GM12878 (cell line): ENCODE measurements at regions not wholly inside any gene's neighbourhood (a gene's known extent, or its start where the extent isn't known, plus 50 kb on each side); places are given as distances from the start of the nearest gene placed in this dataset.

ENCODE experiments used
- ATAC-seq: fragments of 200-7000 bp; cut with Tn5 transposase; 3 replicates; pipeline ENCODE4 v1.9.1; 2020; ENCODE audit warnings: mild to moderate bottlenecking, moderate library complexity
- BruUV-seq: library from RNA; stranded (reverse); fragments of 400-500 nt; replicated peaks from 2 replicates; lab custom pipeline; 2021; lab: Mats Ljungman, UMichigan
- CTCF ChIA-PET: fragments of 300-600 bp; sonication (Branson Sonifier 250); formaldehyde crosslinking; extraction: SDS; loops from one replicate; lab custom pipeline; 2021; ENCODE audit warnings: inconsistent platforms; lab: Yijun Ruan, JAX
- POLR2A ChIA-PET: fragments of 350-600 bp; formaldehyde crosslinking; extraction: SDS; loops from one replicate; lab custom pipeline; 2021; ENCODE audit warnings: inconsistent platforms; lab: Charles Lee
- RAD21 ChIA-PET: fragments of 300-600 bp; sonication (Branson Sonifier 250); formaldehyde crosslinking; loops from one replicate; lab custom pipeline; 2023; ENCODE audit warnings: antibody characterized with exemption; ENCODE audit not compliant: unreplicated experiment; lab: Charles Lee
- SMC1A ChIA-PET: fragments of 300-600 bp; sonication (Branson Sonifier 250); formaldehyde crosslinking; loops from one replicate; lab custom pipeline; 2023; ENCODE audit not compliant: unreplicated experiment, uncharacterized antibody; lab: Charles Lee
- DNase-seq: peaks from one replicate; pipeline ENCODE4 v3.0.0-alpha.2; 2011; ENCODE audit warnings: low read depth, low spot score
- FAIRE-seq: peaks from 3 replicates; lab custom pipeline; 2011; peaks lifted over from hg19 to GRCh38; lab: Jason Lieb, UNC
- H2AFZ ChIP-seq: 2 replicates; pipeline ENCODE4 v1.6.0; 2011; ENCODE audit warnings: low read depth, low read length, control low read depth; ENCODE audit not compliant: control insufficient read depth
- H3K27ac ChIP-seq: 2 replicates; pipeline ENCODE4 v1.5.1; 2011; ENCODE audit warnings: control low read depth; ENCODE audit not compliant: control insufficient read depth, insufficient read depth
- H3K27me3 ChIP-seq, 2 experiments: replicated peaks in 1 of 2; 2 replicates each; pipeline versions ENCODE4 v1.6.0 to v1.6.1; 2011; ENCODE audit warnings: low read length in 1 of 2; ENCODE audit not compliant: control insufficient read depth in 2 of 2, insufficient read depth in 2 of 2
- H3K36me3 ChIP-seq, 2 experiments: 2 replicates each; pipeline ENCODE4 v1.5.1; 2011; ENCODE audit warnings: low read length in 1 of 2; ENCODE audit not compliant: control insufficient read depth in 2 of 2, insufficient read depth in 2 of 2
- H3K4me1 ChIP-seq: 2 replicates; pipeline ENCODE4 v1.6.1; 2011; ENCODE audit warnings: mild to moderate bottlenecking, low read length, moderate library complexity, mixed read lengths; ENCODE audit not compliant: control insufficient read depth, insufficient read depth
- H3K4me2 ChIP-seq: 2 replicates; pipeline ENCODE4 v1.6.0; 2011; ENCODE audit warnings: control low read depth; ENCODE audit not compliant: control insufficient read depth, insufficient read depth
- H3K4me3 ChIP-seq: fragments of 200-600 bp; sonication (generic); 2 replicates; pipeline ENCODE4 v1.5.1; 2016
- H3K79me2 ChIP-seq: 2 replicates; pipeline ENCODE4 v1.6.0; 2011; ENCODE audit warnings: low read length; ENCODE audit not compliant: control insufficient read depth, insufficient read depth
- H3K9ac ChIP-seq: 2 replicates; pipeline ENCODE4 v1.8.0; 2011; ENCODE audit warnings: low read length, control low read depth, mixed read lengths; ENCODE audit not compliant: control insufficient read depth, insufficient read depth
- H3K9me3 ChIP-seq: replicated peaks from 3 replicates; pipeline ENCODE4 v1.5.1; 2011; ENCODE audit warnings: mild to moderate bottlenecking, low read length; ENCODE audit not compliant: control insufficient read depth, insufficient read depth
- H4K20me1 ChIP-seq: 2 replicates; pipeline ENCODE4 v1.6.0; 2011; ENCODE audit not compliant: control insufficient read depth, insufficient read depth
- BCL3 ChIP-seq: IDR thresholded peaks from 2 replicates; pipeline ENCODE4 v1.6.1; 2011; ENCODE audit warnings: borderline replicate concordance, low read depth, mild to moderate bottlenecking, moderate library complexity, low read length; ENCODE audit not compliant: insufficient read depth, poor library complexity, severe bottlenecking
- CEBPB ChIP-seq, 2 experiments: fragments of 150-350 bp in 1 of 2; IDR thresholded peaks; 2 replicates each; pipeline ENCODE4 v1.6.1; 2012 to 2014; ENCODE audit warnings: low read depth in 2 of 2, low read length in 2 of 2, borderline replicate concordance in 1 of 2, inconsistent platforms in 1 of 2
- FOXM1 ChIP-seq: IDR thresholded peaks from 2 replicates; pipeline ENCODE4 v1.6.1; 2012; ENCODE audit warnings: low read depth, mild to moderate bottlenecking, inconsistent platforms, low read length, moderate library complexity
- MYB ChIP-seq: fragments of 150-350 bp; IDR thresholded peaks from 2 replicates; pipeline ENCODE4 v1.6.1; 2014; ENCODE audit warnings: mild to moderate bottlenecking, low read depth, low read length, borderline replicate concordance
- NFXL1 ChIP-seq: fragments of 450-650 bp; IDR thresholded peaks from 2 replicates; pipeline ENCODE4 v1.6.1; 2017; ENCODE audit warnings: antibody characterized with exemption, mild to moderate bottlenecking, borderline replicate concordance
- NR2C2 ChIP-seq: IDR thresholded peaks from 2 replicates; pipeline ENCODE4 v1.6.1; 2011; ENCODE audit warnings: borderline replicate concordance, low read depth; ENCODE audit not compliant: control insufficient read depth, insufficient read length
- POLR2AphosphoS2 ChIP-seq: IDR thresholded peaks from 2 replicates; pipeline ENCODE4 v1.6.1; 2011; ENCODE audit warnings: low read depth, mild to moderate bottlenecking, low read length, improper control_type of control experiment, moderate library complexity
- ZNF687 ChIP-seq: fragments of 450-650 bp; IDR thresholded peaks from 2 replicates; pipeline ENCODE4 v1.6.1; 2017; ENCODE audit warnings: mild to moderate bottlenecking, moderate library complexity
- ZSCAN29 ChIP-seq: fragments of 450-650 bp; IDR thresholded peaks from 2 replicates; pipeline ENCODE4 v1.6.1; 2017; ENCODE audit warnings: mild to moderate bottlenecking, moderate library complexity
- WGBS: methylation state at CpG from one replicate; pipeline ENCODE4 v1.1.6; 2016; ENCODE audit warnings: low lambda C conversion rate; ENCODE audit not compliant: insufficient replicate concordance, insufficient coverage; ENCODE audit errors: missing lambda C conversion rate; 5-methylcytosine and 5-hydroxymethylcytosine counted together
- in situ Hi-C: fragments of 300-500 bp; cut with MboI; formaldehyde crosslinking; loops from 9 replicates; pipeline ENCODE4 v1.14.3; 2018; ENCODE audit warnings: mixed read lengths
- intact Hi-C: fragments of 100-400 bp; cut with micrococcal nuclease; formaldehyde crosslinking; loops from one replicate; pipeline ENCODE4 v1.14.2; 2022; ENCODE audit not compliant: unreplicated experiment
- TF ChIP-seq, protein P1 (sequence below): IDR thresholded peaks from 2 replicates; pipeline ENCODE4 v1.6.1; 2011; ENCODE audit warnings: low read depth, mild to moderate bottlenecking, low read length, moderate library complexity, borderline replicate concordance; ENCODE audit errors: extremely low read depth

DNA sequence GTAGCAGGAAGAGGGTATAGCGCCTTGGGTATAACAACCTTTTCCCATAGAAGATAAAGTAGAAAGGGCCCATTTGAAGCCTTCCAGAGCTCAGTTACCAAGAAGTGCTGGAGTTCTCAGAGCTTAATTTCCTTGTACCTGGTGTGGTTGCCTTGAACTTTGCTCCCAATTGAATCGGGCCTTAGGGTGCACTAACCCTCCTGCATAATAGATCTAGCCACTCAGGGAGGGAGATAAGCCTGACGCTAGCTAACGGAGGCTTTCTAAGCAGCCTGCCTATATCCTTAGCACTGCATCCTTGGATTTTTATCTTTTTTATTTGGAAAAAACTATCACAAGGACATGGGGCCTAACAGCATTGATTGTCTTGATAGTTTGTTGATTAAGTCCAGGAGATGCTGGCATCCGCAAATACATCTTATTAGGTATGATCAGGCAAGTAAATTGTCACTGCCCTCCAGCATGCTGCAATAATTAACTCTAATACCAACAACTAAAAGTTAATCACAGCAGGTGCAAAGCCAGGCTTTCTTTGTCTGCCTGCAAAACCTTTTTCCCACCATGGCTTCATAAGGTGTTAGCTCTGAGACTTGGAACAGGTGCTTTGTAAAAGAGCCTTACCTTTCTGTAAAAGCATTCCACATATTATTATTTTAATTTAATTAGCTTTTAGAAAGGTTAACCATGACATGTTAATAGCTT, 199.4 kb downstream of the SREK1 start:
- no TSS peak for BruUV-seq
- DNase-seq (no peak), ATAC-seq (no peak), FAIRE-seq (no peak)
- Histone ChIP-seq H3K4me3 (no peak overlapping the region), H3K27me3 (peaks cover 0 to 2% of the 10 kb centered on the region in 2 experiments; a peak in 1 of 4 replicates), H3K27ac (no peak overlapping the region), H2AFZ (no peak overlapping the region), H3K4me1 (no peaks in the 10 kb centered on the region), H3K36me3 (no peaks in the 10 kb centered on the region), H3K9ac (no peak overlapping the region), H4K20me1 (no peaks in the 10 kb centered on the region), H3K9me3 (no peaks in the 10 kb centered on the region), H3K79me2 (no peaks in the 10 kb centered on the region)
- intact Hi-C loops (no loop called here), in situ Hi-C loops (no loop called here)
- WGBS = 50% methylated on average over 5 of the region's 5 CpGs
- POLR2A ChIA-PET = no interaction called here
- SMC1A ChIA-PET = interaction anchor here (1.1 to 2.0 kb wide), 2 partner anchors 14 to 37 kb away, joined by 3 to 6 read pairs; no protein-coding TSS in a partner anchor
- RAD21 ChIA-PET = no interaction called here
- TF ChIP-seq BCL3 (no peak), ZSCAN29 (no peak), NR2C2 (no peak), POLR2AphosphoS2 (no peak)
- TF ChIP-seq, all 136 proteins: peak for 0
- CTCF ChIA-PET = interaction anchor here (7.7 kb wide), 1 partner anchor 36 kb away, joined by 40 read pairs; no protein-coding TSS in a partner anchor
- H3K4me2 ChIP-seq = no peak overlapping the region

- WGBS = 0% methylated on average over 1 of the region's 1 CpG
- no peak for FAIRE-seq
- ChIA-PET RAD21 (no interaction called here), CTCF (interaction anchor here (7.7 kb wide), 1 partner anchor 37 kb away, joined by 40 read pairs; no protein-coding TSS in a partner anchor), POLR2A (no interaction called here), SMC1A (interaction anchor here (0.7 to 2.0 kb wide), 4 partner anchors 16 to 44 kb away, joined by 3 to 6 read pairs (median 3); no protein-coding TSS in a partner anchor)
- Histone ChIP-seq H4K20me1 (no peaks in the 10 kb centered on the region), H3K4me2 (no peak overlapping the region), H3K79me2 (no peaks in the 10 kb centered on the region), H3K9ac (no peak overlapping the region), H3K36me3 (no peaks in the 10 kb centered on the region), H3K27ac (no peak overlapping the region), H3K27me3 (peaks cover 0 to 2% of the 10 kb centered on the region in 2 experiments; a peak in 1 of 4 replicates), H3K4me3 (no peak overlapping the region), H3K4me1 (no peaks in the 10 kb centered on the region), H3K9me3 (no peaks in the 10 kb centered on the region), H2AFZ (no peak overlapping the region)
- no peak for ATAC-seq
- no peak for DNase-seq
- BruUV-seq = no TSS peak
- in situ Hi-C loops = no loop called here
- intact Hi-C loops = no loop called here
- TF ChIP-seq CEBPB (IDR thresholded peaks at IDR 0.05; ENCODE audit: borderline replicate concordance in 1 of 2, low read depth in 2 of 2, low read length in 2 of 2) (no peak), FOXM1 (no peak), MYB (no peak), ZNF687 (no peak), NFXL1 (no peak)
- TF ChIP-seq, protein P1, sequence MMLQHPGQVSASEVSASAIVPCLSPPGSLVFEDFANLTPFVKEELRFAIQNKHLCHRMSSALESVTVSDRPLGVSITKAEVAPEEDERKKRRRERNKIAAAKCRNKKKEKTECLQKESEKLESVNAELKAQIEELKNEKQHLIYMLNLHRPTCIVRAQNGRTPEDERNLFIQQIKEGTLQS = no peak
Measured at GRCh38 chr5:66344544-66344943, 200.4 kb downstream of the SREK1 start.
